Glutamatergic neuron (in vitro differentiated cells): ENCODE measurements at regions not wholly inside any gene's neighbourhood (a gene's known extent, or its start where the extent isn't known, plus 50 kb on each side); places are given as distances from the start of the nearest gene placed in this dataset.
A peak's percentile ranks its signal among the peaks of the same experiment; 100 is the strongest.

Source experiments
- DNase-seq: peaks from one replicate; pipeline ENCODE4 v3.0.0; 2022
- H3K27ac Mint-ChIP-seq: one replicate; pipeline ENCODE4 v1.8.0; 2020; ENCODE audit warnings: mild to moderate bottlenecking, mixed read lengths, inconsistent platforms; ENCODE audit not compliant: unreplicated experiment
- H3K27me3 Mint-ChIP-seq: one replicate; pipeline ENCODE4 v1.8.0; 2020; ENCODE audit warnings: mild to moderate bottlenecking, moderate library complexity, mixed read lengths, inconsistent platforms; ENCODE audit not compliant: unreplicated experiment
- H3K36me3 Mint-ChIP-seq: one replicate; pipeline ENCODE4 v1.8.0; 2020; ENCODE audit warnings: mild to moderate bottlenecking, mixed read lengths, inconsistent platforms; ENCODE audit not compliant: unreplicated experiment
- H3K4me1 Mint-ChIP-seq: one replicate; pipeline ENCODE4 v1.8.0; 2020; ENCODE audit warnings: mild to moderate bottlenecking, low read depth, mixed read lengths, inconsistent platforms; ENCODE audit not compliant: unreplicated experiment
- H3K4me3 Mint-ChIP-seq: one replicate; pipeline ENCODE4 v1.8.0; 2020; ENCODE audit warnings: mild to moderate bottlenecking, mixed read lengths, inconsistent platforms; ENCODE audit not compliant: unreplicated experiment
- H3K9me3 Mint-ChIP-seq: one replicate; pipeline ENCODE4 v1.8.0; 2020; ENCODE audit warnings: mild to moderate bottlenecking, moderate library complexity, mixed read lengths, inconsistent platforms; ENCODE audit not compliant: unreplicated experiment
- TF ChIP-seq, protein P1 (sequence below): fragments of 200-600 bp; sonication (generic); IDR thresholded peaks from one replicate; pipeline ENCODE4 v1.5.0; 2021; ENCODE audit not compliant: partially characterized antibody, unreplicated experiment

DNA sequence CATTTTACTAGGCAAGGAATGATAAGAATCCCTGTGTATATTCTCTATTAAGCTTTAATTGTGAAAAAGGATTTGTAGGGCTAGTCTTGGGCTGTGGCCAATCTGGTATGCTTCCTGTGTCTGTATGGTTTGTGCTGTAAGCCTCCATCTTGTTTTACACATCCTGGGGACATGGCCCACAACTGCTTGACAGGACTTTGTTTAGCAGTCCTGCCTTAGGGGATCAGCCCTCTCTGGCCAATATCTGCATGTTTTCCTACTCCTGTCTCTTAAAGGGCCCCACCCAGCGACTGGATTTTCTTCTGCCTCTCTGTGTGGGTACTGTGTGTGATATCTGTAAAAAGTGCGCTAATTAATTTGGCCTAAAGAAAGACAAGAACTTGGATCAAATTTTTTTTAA, 813.2 kb downstream of the PLA2G4A start:
- TF ChIP-seq, protein P1, sequence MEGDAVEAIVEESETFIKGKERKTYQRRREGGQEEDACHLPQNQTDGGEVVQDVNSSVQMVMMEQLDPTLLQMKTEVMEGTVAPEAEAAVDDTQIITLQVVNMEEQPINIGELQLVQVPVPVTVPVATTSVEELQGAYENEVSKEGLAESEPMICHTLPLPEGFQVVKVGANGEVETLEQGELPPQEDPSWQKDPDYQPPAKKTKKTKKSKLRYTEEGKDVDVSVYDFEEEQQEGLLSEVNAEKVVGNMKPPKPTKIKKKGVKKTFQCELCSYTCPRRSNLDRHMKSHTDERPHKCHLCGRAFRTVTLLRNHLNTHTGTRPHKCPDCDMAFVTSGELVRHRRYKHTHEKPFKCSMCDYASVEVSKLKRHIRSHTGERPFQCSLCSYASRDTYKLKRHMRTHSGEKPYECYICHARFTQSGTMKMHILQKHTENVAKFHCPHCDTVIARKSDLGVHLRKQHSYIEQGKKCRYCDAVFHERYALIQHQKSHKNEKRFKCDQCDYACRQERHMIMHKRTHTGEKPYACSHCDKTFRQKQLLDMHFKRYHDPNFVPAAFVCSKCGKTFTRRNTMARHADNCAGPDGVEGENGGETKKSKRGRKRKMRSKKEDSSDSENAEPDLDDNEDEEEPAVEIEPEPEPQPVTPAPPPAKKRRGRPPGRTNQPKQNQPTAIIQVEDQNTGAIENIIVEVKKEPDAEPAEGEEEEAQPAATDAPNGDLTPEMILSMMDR = no peak
- Mint-ChIP-seq H3K36me3 (peaks cover 11% of the 10 kb centered on the region), H3K27me3 (peaks cover 11% of the 10 kb centered on the region), H3K4me3 (no peak overlapping the region), H3K9me3 (peaks cover 13% of the 10 kb centered on the region), H3K4me1 (peaks cover 18% of the 10 kb centered on the region), H3K27ac (no peak overlapping the region)
- DNase-seq = no peak

DNA sequence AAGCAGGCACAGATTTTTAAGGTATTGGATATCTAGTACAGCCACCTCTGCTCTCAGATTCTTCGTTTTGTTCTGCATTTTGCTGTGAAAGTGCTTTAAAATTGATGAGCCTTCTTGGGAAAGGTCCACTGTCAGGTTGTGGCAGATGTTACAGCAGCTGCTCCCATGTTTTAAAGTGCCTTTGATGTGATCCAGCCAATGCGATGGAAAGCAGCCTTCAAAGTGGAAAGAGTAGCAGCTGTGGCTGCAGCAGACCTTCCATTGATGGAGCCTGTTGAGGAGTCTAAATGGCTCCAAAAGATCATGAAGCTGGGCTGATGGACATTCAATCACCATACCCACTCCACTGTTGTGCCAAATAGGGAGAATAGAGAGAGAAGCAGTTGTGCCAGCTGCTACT, 816.9 kb downstream of the PLA2G4A start:
- H3K27me3 Mint-ChIP-seq = peaks cover 11% of the 10 kb centered on the region
- TF ChIP-seq, protein P1 = no peak
- peak overlapping the region; percentile 96 for H3K27ac Mint-ChIP-seq
- no peak overlapping the region for H3K4me3 Mint-ChIP-seq
- H3K36me3 Mint-ChIP-seq = peaks cover 2% of the 10 kb centered on the region
- peaks cover 30% of the 10 kb centered on the region for H3K4me1 Mint-ChIP-seq
- H3K9me3 Mint-ChIP-seq = peaks cover 13% of the 10 kb centered on the region
- DNase-seq = peak; percentile 75

DNA sequence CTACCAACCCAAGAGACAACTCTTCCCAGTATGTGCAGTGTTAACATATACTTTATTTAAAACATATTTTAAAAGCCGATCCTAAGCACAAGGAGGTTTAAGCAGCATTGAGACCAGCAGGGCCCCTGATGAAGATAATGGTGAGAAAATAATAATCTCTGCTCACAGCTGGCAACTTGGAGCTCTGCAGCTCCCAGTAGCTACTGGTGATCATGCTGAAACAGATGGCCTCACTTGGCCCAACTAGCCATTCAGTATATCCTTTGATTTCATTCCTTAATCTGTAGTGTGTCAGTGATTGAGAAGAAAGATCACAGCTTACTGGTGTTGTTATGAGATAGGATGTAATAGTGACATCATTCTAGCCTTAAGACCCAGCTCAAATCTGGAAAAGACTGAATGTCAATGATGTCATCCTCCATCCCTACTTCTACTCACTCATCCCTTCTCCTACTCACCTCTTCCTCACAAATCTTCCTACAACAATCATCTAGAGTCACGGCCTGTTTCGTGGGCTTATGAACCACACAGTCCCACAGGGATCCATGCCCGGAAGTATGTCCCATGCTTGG, 817.9 kb downstream of the PLA2G4A start:
- H3K9me3 Mint-ChIP-seq = peaks cover 13% of the 10 kb centered on the region
- peaks cover 30% of the 10 kb centered on the region for H3K4me1 Mint-ChIP-seq
- peaks cover 11% of the 10 kb centered on the region for H3K27me3 Mint-ChIP-seq
- DNase-seq = no peak
- no peak overlapping the region for H3K4me3 Mint-ChIP-seq
- H3K27ac Mint-ChIP-seq = peak overlapping the region; percentile 96
- TF ChIP-seq, protein P1 = no peak
- H3K36me3 Mint-ChIP-seq = no peaks in the 10 kb centered on the region

DNA sequence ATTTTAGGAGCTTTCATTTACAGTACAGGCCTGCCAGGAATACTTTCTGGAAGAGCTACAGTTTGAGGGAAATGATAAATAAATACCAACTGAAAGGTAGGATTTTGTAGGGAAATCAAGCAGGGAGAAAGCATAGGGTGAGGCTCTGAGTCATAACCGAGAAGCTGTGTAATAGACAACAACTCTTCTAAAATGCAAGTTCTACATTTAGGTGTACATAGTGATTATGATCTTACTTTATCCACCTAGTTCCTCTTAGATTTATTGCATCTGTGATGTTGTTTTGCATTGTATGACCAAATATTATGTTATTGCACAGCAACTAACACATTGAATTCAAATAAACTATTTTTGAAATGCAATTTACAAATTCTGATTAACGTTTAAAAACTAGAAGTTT, 819.3 kb downstream of the PLA2G4A start:
- TF ChIP-seq, protein P1 = no peak
- peaks cover 32% of the 10 kb centered on the region for H3K4me1 Mint-ChIP-seq
- no peak overlapping the region for H3K4me3 Mint-ChIP-seq
- peak overlapping the region; percentile 80 for H3K27ac Mint-ChIP-seq
- no peaks in the 10 kb centered on the region for H3K36me3 Mint-ChIP-seq
- H3K27me3 Mint-ChIP-seq = peaks cover 11% of the 10 kb centered on the region
- H3K9me3 Mint-ChIP-seq = peaks cover 13% of the 10 kb centered on the region
- DNase-seq = no peak

DNA sequence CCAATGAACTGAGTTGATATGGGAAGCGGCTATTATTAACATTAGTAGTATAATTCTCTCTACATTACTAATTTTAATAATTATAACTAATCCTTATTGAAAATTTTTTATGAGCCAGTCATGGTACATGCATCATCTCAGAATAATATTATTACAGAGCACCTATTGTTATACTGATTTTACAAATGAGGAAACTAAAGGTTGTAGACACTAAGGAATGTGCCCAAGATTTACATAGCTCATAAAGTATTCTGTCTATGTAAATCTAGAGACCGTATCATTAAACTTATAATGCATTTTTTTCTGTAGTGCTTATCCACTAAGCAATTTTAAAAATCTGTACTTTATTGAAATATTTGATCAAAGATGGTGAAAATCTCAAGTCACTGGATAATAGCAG, 825.9 kb downstream of the PLA2G4A start:
- H3K4me1 Mint-ChIP-seq = peaks cover 4% of the 10 kb centered on the region

More for the DNA sequence above, 825.9 kb downstream of the PLA2G4A start:
- no peak overlapping the region for H3K4me3 Mint-ChIP-seq
- TF ChIP-seq, protein P1 = no peak
- H3K27me3 Mint-ChIP-seq = no peaks in the 10 kb centered on the region
- no peak for DNase-seq
- no peaks in the 10 kb centered on the region for H3K36me3 Mint-ChIP-seq
- no peak overlapping the region for H3K27ac Mint-ChIP-seq
- no peaks in the 10 kb centered on the region for H3K9me3 Mint-ChIP-seq
